Heart right ventricle (tissue), 16 donors: ENCODE measurements at regions not wholly inside any gene's neighbourhood (a gene's known extent, or its start where the extent isn't known, plus 50 kb on each side); places are given as distances from the start of the nearest gene placed in this dataset.
A peak's percentile ranks its signal among the peaks of the same experiment; 100 is the strongest.

Experiments used
- ATAC-seq, 8 donors: fragments of 200-7000 bp; cut with Tn5 transposase; one replicate each; pipeline ENCODE4 v1.9.1; 2020; ENCODE audit warnings: mild to moderate bottlenecking in 8 of 8, moderate library complexity in 8 of 8, moderate number of reproducible peaks in 1 of 8
- DNase-seq, 2 donors: peaks; one replicate each; pipeline ENCODE4 v3.0.0-alpha.2; 2020
- H3K27ac ChIP-seq, 10 donors: fragments of 200-600 bp; sonication (generic) in 2 of 10; one replicate each; pipeline versions ENCODE4 v1.5.0 to v1.8.0; 2020 to 2022; ENCODE audit warnings: mild to moderate bottlenecking in 3 of 10
- H3K27me3 ChIP-seq, 7 donors: fragments of 200-600 bp; one replicate each; pipeline ENCODE4 v1.8.0; 2021 to 2022; ENCODE audit warnings: mild to moderate bottlenecking in 2 of 7
- H3K36me3 ChIP-seq, 9 donors: fragments of 200-600 bp; sonication (generic) in 1 of 9; one replicate each; pipeline versions ENCODE4 v1.5.0 to v1.8.0; 2020 to 2022; ENCODE audit warnings: mild to moderate bottlenecking in 2 of 9
- H3K4me1 ChIP-seq, 9 donors: fragments of 200-600 bp; sonication (generic) in 1 of 9; one replicate each; pipeline versions ENCODE4 v1.5.0 to v1.8.0; 2020 to 2022; ENCODE audit warnings: mild to moderate bottlenecking in 4 of 9
- H3K4me3 ChIP-seq, 10 donors: fragments of 200-600 bp; sonication (generic) in 2 of 10; one replicate each; pipeline versions ENCODE4 v1.5.0 to v1.8.0; 2020 to 2022; ENCODE audit warnings: mild to moderate bottlenecking in 7 of 10, moderate library complexity in 2 of 10
- H3K9me3 ChIP-seq, 11 donors: fragments of 200-600 bp in 10 of 11; sonication (generic) in 2 of 11; one replicate each; pipeline versions ENCODE4 v1.5.0 to v1.8.0; 2013 to 2022; ENCODE audit warnings: mild to moderate bottlenecking in 2 of 11, control low read depth in 1 of 11, moderate library complexity in 1 of 11
- WGBS, 2 donors: extraction: QIAGEN DNeasy Blood & Tissue Kit; methylation state at CpG; one replicate each; pipeline ENCODE4 v1.1.7; 2013; ENCODE audit warnings: inconsistent platforms in 1 of 2; 5-methylcytosine and 5-hydroxymethylcytosine counted together
- intact Hi-C, 10 donors: fragments of 100-400 bp; cut with DNase I; formaldehyde crosslinking; loops; one replicate each; pipeline versions ENCODE4 v1.11.1 to v1.14.2; 2022
- TF ChIP-seq, protein P1 (sequence below), 9 donors: fragments of 200-600 bp; sonication (generic) in 2 of 9; IDR thresholded peaks; one replicate each; pipeline versions ENCODE4 v1.5.0 to v1.8.0; 2021 to 2022; ENCODE audit warnings: antibody characterized with exemption in 9 of 9, mild to moderate bottlenecking in 5 of 9, moderate library complexity in 1 of 9
- donor health status: Arrhythmogenic right ventricular cardiomyopathy.
- donor health status: ischemic (EF 13 %, LVEDD 7.1; RV severe dilation, severe dysfunction).
- donor health status: healthy with polysubstance abuse.
- donor health status: DM: no; HTN: yes; CAD: no.
- donor health status: DM: no; HTN: no; CAD: no.
- donor health status: ischemic (EF 25% LVEDD 6.9; RV normal size, moderate dysfunction).
- donor health status: ischemic (EF 25% LVEDD 5.7; RV mildly dilated, moderate dysfunction).
- donor health status: healthy.
- donor health status: DM: yes; HTN: yes; CAD: no.
- donor health status: Ischemic cardiomyopathy.
- donor health status: ischemic (EF 35%, LVEDD 5.7; RV mildly dilated, moderate dysfunction).
- donor health status: nonischemic (EF 11% LVEDD 7.7; RV severe dilation, severe dysfunction).
- donor health status: DM: yes; HTN: yes; CAD: no.
- donor health status: PGD.
- donor health status: ischemic (EF 29% LVEDD 5.4; RV normal size, mild dysfunction).
- donor health status: nonischemic (EF 23%, LVEDD 6.1; RV moderate dilation, normal function).

DNA sequence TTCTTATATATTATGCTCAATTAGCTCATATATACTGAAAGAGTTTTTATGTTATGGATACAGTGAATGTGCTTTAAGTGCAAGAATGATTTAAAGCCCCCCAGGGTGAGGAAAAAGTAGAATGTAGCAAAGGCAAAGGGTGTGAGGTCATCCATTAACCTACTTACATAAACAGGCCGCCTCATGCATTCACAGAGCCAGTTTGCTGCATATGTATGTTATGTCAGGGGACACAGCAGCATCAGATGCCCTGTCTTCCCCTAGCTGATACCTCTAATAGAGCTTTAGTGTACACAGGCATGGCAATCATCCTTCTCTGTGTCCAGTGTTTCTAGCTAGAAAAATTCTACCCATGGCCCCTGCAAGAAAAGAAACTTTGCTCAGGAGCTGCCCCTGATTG, 187.8 kb upstream of the FSHR start:
- intact Hi-C loops = no loop called here
- H3K4me1 ChIP-seq = no peaks in the 10 kb centered on the region

DNA sequence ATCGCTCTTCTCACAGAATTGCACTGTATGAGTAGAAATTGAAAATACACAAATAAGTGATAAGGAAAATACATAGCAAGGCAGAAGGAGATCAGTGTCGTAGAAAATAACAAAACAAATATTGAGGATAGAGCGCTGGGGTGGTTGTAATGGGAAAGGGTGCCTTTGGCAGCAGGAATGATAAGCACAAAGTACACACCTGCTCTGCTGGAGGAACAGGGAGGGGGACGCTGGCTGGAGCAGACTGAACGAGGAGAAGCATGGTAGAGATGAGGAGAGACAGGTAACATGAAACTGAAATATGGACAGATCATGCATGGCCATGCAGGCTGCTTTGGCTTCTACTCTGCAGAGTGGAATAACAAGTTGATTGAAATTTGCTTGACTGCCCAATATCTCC, 181.2 kb upstream of the FSHR start:
- Histone ChIP-seq H3K4me1 (no peaks in the 10 kb centered on the region), H3K4me3 (no peak overlapping the region), H3K27ac (no peak overlapping the region), H3K36me3 (no peaks in the 10 kb centered on the region), H3K9me3 (no peaks in the 10 kb centered on the region), H3K27me3 (no peaks in the 10 kb centered on the region)
- no peak for ATAC-seq
- WGBS, 2 donors = 71 to 84% methylated on average over 5 of the region's 5 CpGs
- TF ChIP-seq, protein P1, sequence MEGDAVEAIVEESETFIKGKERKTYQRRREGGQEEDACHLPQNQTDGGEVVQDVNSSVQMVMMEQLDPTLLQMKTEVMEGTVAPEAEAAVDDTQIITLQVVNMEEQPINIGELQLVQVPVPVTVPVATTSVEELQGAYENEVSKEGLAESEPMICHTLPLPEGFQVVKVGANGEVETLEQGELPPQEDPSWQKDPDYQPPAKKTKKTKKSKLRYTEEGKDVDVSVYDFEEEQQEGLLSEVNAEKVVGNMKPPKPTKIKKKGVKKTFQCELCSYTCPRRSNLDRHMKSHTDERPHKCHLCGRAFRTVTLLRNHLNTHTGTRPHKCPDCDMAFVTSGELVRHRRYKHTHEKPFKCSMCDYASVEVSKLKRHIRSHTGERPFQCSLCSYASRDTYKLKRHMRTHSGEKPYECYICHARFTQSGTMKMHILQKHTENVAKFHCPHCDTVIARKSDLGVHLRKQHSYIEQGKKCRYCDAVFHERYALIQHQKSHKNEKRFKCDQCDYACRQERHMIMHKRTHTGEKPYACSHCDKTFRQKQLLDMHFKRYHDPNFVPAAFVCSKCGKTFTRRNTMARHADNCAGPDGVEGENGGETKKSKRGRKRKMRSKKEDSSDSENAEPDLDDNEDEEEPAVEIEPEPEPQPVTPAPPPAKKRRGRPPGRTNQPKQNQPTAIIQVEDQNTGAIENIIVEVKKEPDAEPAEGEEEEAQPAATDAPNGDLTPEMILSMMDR (IDR thresholded peaks at IDR 0.05) = no peak
- intact Hi-C loops = loop anchor here in 3 of 10 donors (10.0 kb wide), 2 partner anchors 381 to 391 kb away; no protein-coding TSS in a partner anchor
- DNase-seq = no peak

More for the DNA sequence above, 187.8 kb upstream of the FSHR start:
- WGBS, 2 donors = 94 to 96% methylated on average over 1 of the region's 1 CpG
- no peaks in the 10 kb centered on the region for H3K36me3 ChIP-seq
- H3K27ac ChIP-seq = no peak overlapping the region
- no peak for DNase-seq
- TF ChIP-seq, protein P1 (IDR thresholded peaks at IDR 0.05) = no peak
- H3K27me3 ChIP-seq = no peaks in the 10 kb centered on the region
- H3K4me3 ChIP-seq = no peak overlapping the region
- no peak for ATAC-seq
- H3K9me3 ChIP-seq = no peaks in the 10 kb centered on the region

DNA sequence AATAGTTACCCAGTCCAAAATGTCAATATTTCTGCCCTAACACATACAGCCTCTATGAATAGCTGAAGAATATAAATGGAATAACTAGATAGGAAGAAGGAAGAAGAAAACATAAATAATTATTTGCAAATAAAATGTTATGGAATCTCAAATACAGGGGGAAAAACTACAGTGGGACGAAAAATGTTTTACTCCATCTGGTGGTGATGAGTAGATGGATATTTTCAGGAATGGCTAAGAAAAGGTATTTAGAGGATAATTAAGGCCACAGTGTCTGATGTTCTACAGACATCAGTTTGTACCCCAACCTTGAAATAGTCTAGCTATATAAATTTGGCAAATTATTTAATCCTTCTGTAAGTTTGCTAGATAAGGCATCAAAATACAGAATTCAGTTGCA, 178.1 kb upstream of the FSHR start:
- Histone ChIP-seq H3K36me3 (no peaks in the 10 kb centered on the region), H3K9me3 (no peaks in the 10 kb centered on the region), H3K27ac (no peak overlapping the region), H3K4me3 (no peak overlapping the region), H3K4me1 (no peaks in the 10 kb centered on the region), H3K27me3 (no peaks in the 10 kb centered on the region)
- DNase-seq = no peak
- intact Hi-C loops = loop anchor here in 3 of 10 donors (10.0 kb wide), 2 partner anchors 378 to 388 kb away; no protein-coding TSS in a partner anchor
- TF ChIP-seq, protein P1 (IDR thresholded peaks at IDR 0.05) = peak in 5 of 9 donors; percentile 13 to 30 (median 25)
- 82 to 86% methylated on average over 1 of the region's 1 CpG for WGBS, 2 donors
- no peak for ATAC-seq

DNA sequence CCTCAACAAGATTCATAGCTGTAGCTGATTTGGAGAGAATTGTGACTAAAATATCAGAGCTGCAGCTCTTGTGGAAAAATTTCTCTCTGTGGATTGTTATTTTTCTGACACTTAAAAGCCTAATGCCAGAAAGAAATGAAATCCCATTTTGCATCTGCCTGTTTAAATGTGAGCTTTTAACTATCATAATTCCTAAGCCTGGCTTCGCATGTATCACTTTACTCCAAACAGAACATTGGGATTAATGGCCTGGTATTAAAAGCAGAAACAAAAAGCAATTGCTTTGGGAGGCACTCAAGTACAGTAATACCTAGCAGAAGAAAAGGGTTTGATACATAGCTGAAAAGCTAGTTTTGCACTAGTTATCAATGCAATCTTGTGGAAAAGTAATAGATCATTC, 164.2 kb upstream of the FSHR start:
- H3K27ac ChIP-seq = no peak overlapping the region
- H3K36me3 ChIP-seq = no peaks in the 10 kb centered on the region
- no peaks in the 10 kb centered on the region for H3K27me3 ChIP-seq
- H3K9me3 ChIP-seq = peaks cover 0 to 38% (median 7%) of the 10 kb centered on the region in 11 donors
- TF ChIP-seq, protein P1 (IDR thresholded peaks at IDR 0.05) = no peak
- ATAC-seq = no peak
- intact Hi-C loops = no loop called here
- H3K4me3 ChIP-seq = no peak overlapping the region
- WGBS, 2 donors = 84 to 92% methylated on average over 1 of the region's 1 CpG
- DNase-seq = no peak
- no peaks in the 10 kb centered on the region for H3K4me1 ChIP-seq
